ENCODE measurements at regions not wholly inside any gene's neighbourhood (a gene's known extent, or its start where the extent isn't known, plus 50 kb on each side); places are given as distances from the start of the nearest gene placed in this dataset.

GRCh38 chr18:38241736-38242135 is 676.1 kb upstream of the CELF4 start:
- Histone ChIP-seq H3K4me1 (ENCODE audit: low read length) (no peaks in the 10 kb centered on the region), H2AFZ (ENCODE audit: low read length) (no peak overlapping the region), H3K4me3 (ENCODE audit: low read length) (no peak overlapping the region), H3K9ac (ENCODE audit: low read length) (no peak overlapping the region), H3K4me2 (ENCODE audit: low read depth, low read length, poor library complexity, severe bottlenecking) (no peak overlapping the region), H3K9me2 (replicated peaks; ENCODE audit: insufficient read depth, low read length) (no peaks in the 10 kb centered on the region), H3K27me3 (ENCODE audit: low read length) (no peaks in the 10 kb centered on the region), H3K36me3 (ENCODE audit: insufficient read depth, low read length) (no peaks in the 10 kb centered on the region), H4K20me1 (ENCODE audit: insufficient read depth, low read depth, low read length) (no peaks in the 10 kb centered on the region), H3K27ac (ENCODE audit: low read length) (no peak overlapping the region), H3K9me3 (ENCODE audit: low read length) (peaks cover 23% of the 10 kb centered on the region), H3K79me2 (ENCODE audit: low read length) (no peaks in the 10 kb centered on the region)
- no peak for DNase-seq

DNA sequence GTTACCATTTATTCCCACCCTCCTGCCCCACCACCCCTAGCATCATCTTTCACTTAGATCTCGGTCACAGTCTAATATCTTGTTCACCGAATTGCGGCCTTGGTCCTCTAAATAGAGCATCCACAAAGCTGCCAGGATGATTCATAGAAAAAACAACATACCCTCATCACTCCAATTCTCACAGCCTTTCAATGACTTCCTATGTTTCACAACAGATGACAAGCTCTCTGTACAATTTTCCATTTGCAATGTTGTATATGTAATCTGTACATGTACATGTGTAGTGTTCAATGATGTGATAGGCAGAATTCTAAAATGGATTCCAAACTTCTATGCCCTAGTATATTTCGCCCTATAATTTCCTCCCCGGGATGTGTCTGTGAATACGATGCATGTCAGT is 675.6 kb upstream of the CELF4 start:
- no peak for DNase-seq
- no peaks in the 10 kb centered on the region for H3K36me3 ChIP-seq (ENCODE audit: insufficient read depth, low read length)
- H3K27ac ChIP-seq (ENCODE audit: low read length): no peak overlapping the region
- H3K4me2 ChIP-seq (ENCODE audit: low read depth, low read length, poor library complexity, severe bottlenecking): no peak overlapping the region
- H3K4me3 ChIP-seq (ENCODE audit: low read length): no peak overlapping the region
- no peak overlapping the region for H2AFZ ChIP-seq (ENCODE audit: low read length)
- H3K79me2 ChIP-seq (ENCODE audit: low read length): no peaks in the 10 kb centered on the region
- H3K9me2 ChIP-seq (replicated peaks; ENCODE audit: insufficient read depth, low read length): no peaks in the 10 kb centered on the region
- H3K27me3 ChIP-seq (ENCODE audit: low read length): no peaks in the 10 kb centered on the region
- peaks cover 23% of the 10 kb centered on the region for H3K9me3 ChIP-seq (ENCODE audit: low read length)
- no peak overlapping the region for H3K9ac ChIP-seq (ENCODE audit: low read length)
- H3K4me1 ChIP-seq (ENCODE audit: low read length): no peaks in the 10 kb centered on the region
- H4K20me1 ChIP-seq (ENCODE audit: insufficient read depth, low read depth, low read length): no peaks in the 10 kb centered on the region

DNA sequence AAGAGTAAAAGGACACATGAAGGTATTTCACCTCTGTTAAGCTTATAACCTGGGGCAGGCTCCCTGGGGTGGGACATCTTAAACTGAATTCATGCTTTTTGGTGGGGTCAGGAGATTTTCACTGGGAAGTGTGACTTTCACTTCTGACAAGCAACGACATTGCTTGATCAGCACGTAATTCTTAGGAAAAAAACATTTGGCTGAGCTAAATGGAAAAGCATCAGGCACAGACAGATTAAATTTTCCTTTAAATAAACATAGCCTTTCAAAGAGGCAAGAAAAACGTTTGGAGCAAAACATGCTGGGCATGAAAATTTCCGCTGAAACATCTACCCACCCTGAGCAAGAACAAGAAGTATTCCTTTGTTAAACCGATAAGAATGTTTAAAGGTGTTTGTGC is 674.0 kb upstream of the CELF4 start:
- DNase-seq: no peak
- Histone ChIP-seq H2AFZ (ENCODE audit: low read length) (no peak overlapping the region), H3K27ac (ENCODE audit: low read length) (no peak overlapping the region), H3K4me3 (ENCODE audit: low read length) (no peak overlapping the region), H3K79me2 (ENCODE audit: low read length) (no peaks in the 10 kb centered on the region), H3K9me3 (ENCODE audit: low read length) (peaks cover 19% of the 10 kb centered on the region), H3K4me1 (ENCODE audit: low read length) (no peaks in the 10 kb centered on the region), H3K27me3 (ENCODE audit: low read length) (no peaks in the 10 kb centered on the region), H4K20me1 (ENCODE audit: insufficient read depth, low read depth, low read length) (no peaks in the 10 kb centered on the region), H3K36me3 (ENCODE audit: insufficient read depth, low read length) (no peaks in the 10 kb centered on the region), H3K9ac (ENCODE audit: low read length) (no peak overlapping the region), H3K9me2 (replicated peaks; ENCODE audit: insufficient read depth, low read length) (no peaks in the 10 kb centered on the region), H3K4me2 (ENCODE audit: low read depth, low read length, poor library complexity, severe bottlenecking) (no peak overlapping the region)

- Histone ChIP-seq H3K27me3 (ENCODE audit: low read length) (no peaks in the 10 kb centered on the region), H3K4me2 (ENCODE audit: low read depth, low read length, poor library complexity, severe bottlenecking) (no peak overlapping the region), H3K4me1 (ENCODE audit: low read length) (no peaks in the 10 kb centered on the region), H3K9me2 (replicated peaks; ENCODE audit: insufficient read depth, low read length) (no peaks in the 10 kb centered on the region), H3K27ac (ENCODE audit: low read length) (no peak overlapping the region), H2AFZ (ENCODE audit: low read length) (no peak overlapping the region), H4K20me1 (ENCODE audit: insufficient read depth, low read depth, low read length) (no peaks in the 10 kb centered on the region), H3K9me3 (ENCODE audit: low read length) (peaks cover 14% of the 10 kb centered on the region), H3K4me3 (ENCODE audit: low read length) (no peak overlapping the region), H3K79me2 (ENCODE audit: low read length) (no peaks in the 10 kb centered on the region), H3K9ac (ENCODE audit: low read length) (no peak overlapping the region), H3K36me3 (ENCODE audit: insufficient read depth, low read length) (no peaks in the 10 kb centered on the region)
- no peak for DNase-seq
Measured at GRCh38 chr18:38237796-38238195, 672.2 kb upstream of the CELF4 start.

GRCh38 chr18:38221476-38222100 is 656.0 kb upstream of the CELF4 start:
- H3K27ac ChIP-seq (ENCODE audit: low read length): no peak overlapping the region
- peaks cover 12% of the 10 kb centered on the region for H3K9me3 ChIP-seq (ENCODE audit: low read length)
- no peak for DNase-seq
- no peak overlapping the region for H3K4me2 ChIP-seq (ENCODE audit: low read depth, low read length, poor library complexity, severe bottlenecking)
- H3K9ac ChIP-seq (ENCODE audit: low read length): no peak overlapping the region
- H3K4me3 ChIP-seq (ENCODE audit: low read length): no peak overlapping the region
- H2AFZ ChIP-seq (ENCODE audit: low read length): no peak overlapping the region
- H3K79me2 ChIP-seq (ENCODE audit: low read length): no peaks in the 10 kb centered on the region
- H3K9me2 ChIP-seq (replicated peaks; ENCODE audit: insufficient read depth, low read length): no peaks in the 10 kb centered on the region
- H3K27me3 ChIP-seq (ENCODE audit: low read length): no peaks in the 10 kb centered on the region
- H4K20me1 ChIP-seq (ENCODE audit: insufficient read depth, low read depth, low read length): no peaks in the 10 kb centered on the region
- no peaks in the 10 kb centered on the region for H3K4me1 ChIP-seq (ENCODE audit: low read length)
- H3K36me3 ChIP-seq (ENCODE audit: insufficient read depth, low read length): no peaks in the 10 kb centered on the region

GRCh38 chr18:38198956-38199355 is 633.4 kb upstream of the CELF4 start:
- Histone ChIP-seq H2AFZ (ENCODE audit: low read length) (no peak overlapping the region), H3K4me3 (ENCODE audit: low read length) (no peak overlapping the region), H3K9me3 (ENCODE audit: low read length) (peaks cover 34% of the 10 kb centered on the region), H3K79me2 (ENCODE audit: low read length) (no peaks in the 10 kb centered on the region), H3K9ac (ENCODE audit: low read length) (no peak overlapping the region), H3K36me3 (ENCODE audit: insufficient read depth, low read length) (no peaks in the 10 kb centered on the region), H4K20me1 (ENCODE audit: insufficient read depth, low read depth, low read length) (no peaks in the 10 kb centered on the region), H3K27me3 (ENCODE audit: low read length) (no peaks in the 10 kb centered on the region), H3K9me2 (replicated peaks; ENCODE audit: insufficient read depth, low read length) (no peaks in the 10 kb centered on the region), H3K27ac (ENCODE audit: low read length) (no peak overlapping the region), H3K4me1 (ENCODE audit: low read length) (no peaks in the 10 kb centered on the region), H3K4me2 (ENCODE audit: low read depth, low read length, poor library complexity, severe bottlenecking) (no peak overlapping the region)
- DNase-seq: no peak

GRCh38 chr18:38198526-38198925 is 632.9 kb upstream of the CELF4 start:
- Histone ChIP-seq H2AFZ (ENCODE audit: low read length) (no peak overlapping the region), H3K9me3 (ENCODE audit: low read length) (peaks cover 34% of the 10 kb centered on the region), H3K27ac (ENCODE audit: low read length) (no peak overlapping the region), H3K4me1 (ENCODE audit: low read length) (no peaks in the 10 kb centered on the region), H3K4me3 (ENCODE audit: low read length) (no peak overlapping the region), H3K9me2 (replicated peaks; ENCODE audit: insufficient read depth, low read length) (no peaks in the 10 kb centered on the region), H3K9ac (ENCODE audit: low read length) (no peak overlapping the region), H3K4me2 (ENCODE audit: low read depth, low read length, poor library complexity, severe bottlenecking) (no peak overlapping the region), H3K79me2 (ENCODE audit: low read length) (no peaks in the 10 kb centered on the region), H3K27me3 (ENCODE audit: low read length) (no peaks in the 10 kb centered on the region), H4K20me1 (ENCODE audit: insufficient read depth, low read depth, low read length) (no peaks in the 10 kb centered on the region), H3K36me3 (ENCODE audit: insufficient read depth, low read length) (no peaks in the 10 kb centered on the region)
- no peak for DNase-seq

DNA sequence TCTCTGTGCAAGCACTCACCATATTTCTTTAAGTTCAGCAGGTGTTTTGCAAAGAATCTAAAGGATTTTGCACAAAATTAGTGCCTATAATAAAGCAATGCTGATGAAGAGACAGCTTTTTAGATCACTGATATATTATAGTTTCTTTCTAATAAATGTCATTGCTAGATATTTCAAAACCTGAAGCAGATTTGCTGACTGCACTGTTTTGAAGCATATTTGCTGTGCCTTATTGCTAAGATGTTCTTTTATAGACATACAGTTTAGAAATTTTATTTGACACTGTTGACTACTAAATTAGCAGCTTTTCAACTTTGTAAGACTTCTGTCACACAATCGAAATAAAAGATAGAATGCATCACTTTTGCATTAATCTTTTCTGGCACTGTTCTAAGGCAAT is 620.9 kb upstream of the CELF4 start:
- Histone ChIP-seq H3K4me2 (ENCODE audit: low read depth, low read length, poor library complexity, severe bottlenecking) (no peak overlapping the region), H4K20me1 (ENCODE audit: insufficient read depth, low read depth, low read length) (no peaks in the 10 kb centered on the region), H3K4me3 (ENCODE audit: low read length) (no peak overlapping the region), H3K36me3 (ENCODE audit: insufficient read depth, low read length) (no peaks in the 10 kb centered on the region), H3K4me1 (ENCODE audit: low read length) (no peaks in the 10 kb centered on the region), H3K79me2 (ENCODE audit: low read length) (no peaks in the 10 kb centered on the region), H3K27ac (ENCODE audit: low read length) (no peak overlapping the region), H2AFZ (ENCODE audit: low read length) (no peak overlapping the region), H3K9me3 (ENCODE audit: low read length) (peaks cover 29% of the 10 kb centered on the region), H3K9ac (ENCODE audit: low read length) (no peak overlapping the region), H3K27me3 (ENCODE audit: low read length) (no peaks in the 10 kb centered on the region), H3K9me2 (replicated peaks; ENCODE audit: insufficient read depth, low read length) (no peaks in the 10 kb centered on the region)
- DNase-seq: no peak

- no peaks in the 10 kb centered on the region for H3K4me1 ChIP-seq (ENCODE audit: low read length)
- H4K20me1 ChIP-seq (ENCODE audit: insufficient read depth, low read depth, low read length): no peaks in the 10 kb centered on the region
Measured at GRCh38 chr18:38174594-38174993, 609.0 kb upstream of the CELF4 start.

More at GRCh38 chr18:38174594-38174993, 609.0 kb upstream of the CELF4 start:
- H3K27me3 ChIP-seq (ENCODE audit: low read length): no peaks in the 10 kb centered on the region
- no peak overlapping the region for H2AFZ ChIP-seq (ENCODE audit: low read length)
- H3K4me3 ChIP-seq (ENCODE audit: low read length): no peak overlapping the region
- H3K9me2 ChIP-seq (replicated peaks; ENCODE audit: insufficient read depth, low read length): no peaks in the 10 kb centered on the region
- DNase-seq: no peak
- no peak overlapping the region for H3K4me2 ChIP-seq (ENCODE audit: low read depth, low read length, poor library complexity, severe bottlenecking)
- no peak overlapping the region for H3K27ac ChIP-seq (ENCODE audit: low read length)
- H3K36me3 ChIP-seq (ENCODE audit: insufficient read depth, low read length): no peaks in the 10 kb centered on the region
- no peaks in the 10 kb centered on the region for H3K79me2 ChIP-seq (ENCODE audit: low read length)
- peaks cover 22% of the 10 kb centered on the region for H3K9me3 ChIP-seq (ENCODE audit: low read length)
- H3K9ac ChIP-seq (ENCODE audit: low read length): no peak overlapping the region

All from Karpas-422 (cell line).